Neural progenitor cell (in vitro differentiated cells): ENCODE measurements at regions not wholly inside any gene's neighbourhood (a gene's known extent, or its start where the extent isn't known, plus 50 kb on each side); places are given as distances from the start of the nearest gene placed in this dataset.

Experiments
- EZH2 ChIP-seq: fragments of 200-600 bp; sonication (generic); IDR thresholded peaks from 2 replicates; pipeline ENCODE4 v1.6.1; 2017; ENCODE audit warnings: antibody characterized with exemption, mild to moderate bottlenecking, moderate library complexity
- TF ChIP-seq, protein P1 (sequence below): fragments of 200-600 bp; sonication (generic); IDR thresholded peaks from 2 replicates; pipeline ENCODE4 v1.5.1; 2017; ENCODE audit warnings: antibody characterized with exemption, mild to moderate bottlenecking

DNA sequence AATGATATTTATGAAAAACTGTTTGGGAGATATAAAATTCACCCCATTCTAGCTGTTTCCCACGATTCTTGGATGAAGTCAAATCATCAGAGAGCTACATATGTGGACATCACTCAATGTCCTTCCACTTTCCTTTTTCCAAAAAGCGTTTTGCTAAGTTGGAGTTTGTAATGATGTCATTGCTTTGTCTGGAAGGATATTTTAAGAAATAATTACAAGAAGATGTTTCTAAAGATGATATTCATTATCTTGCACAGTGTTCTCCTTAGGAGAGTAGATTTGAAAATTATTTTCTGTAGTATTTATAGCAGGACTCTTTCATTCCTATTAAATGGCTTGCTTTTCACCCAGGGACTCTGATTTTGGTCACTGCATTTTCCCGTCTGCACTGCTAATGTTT is 851.2 kb downstream of the EFNB2 start:
- TF ChIP-seq, protein P1, sequence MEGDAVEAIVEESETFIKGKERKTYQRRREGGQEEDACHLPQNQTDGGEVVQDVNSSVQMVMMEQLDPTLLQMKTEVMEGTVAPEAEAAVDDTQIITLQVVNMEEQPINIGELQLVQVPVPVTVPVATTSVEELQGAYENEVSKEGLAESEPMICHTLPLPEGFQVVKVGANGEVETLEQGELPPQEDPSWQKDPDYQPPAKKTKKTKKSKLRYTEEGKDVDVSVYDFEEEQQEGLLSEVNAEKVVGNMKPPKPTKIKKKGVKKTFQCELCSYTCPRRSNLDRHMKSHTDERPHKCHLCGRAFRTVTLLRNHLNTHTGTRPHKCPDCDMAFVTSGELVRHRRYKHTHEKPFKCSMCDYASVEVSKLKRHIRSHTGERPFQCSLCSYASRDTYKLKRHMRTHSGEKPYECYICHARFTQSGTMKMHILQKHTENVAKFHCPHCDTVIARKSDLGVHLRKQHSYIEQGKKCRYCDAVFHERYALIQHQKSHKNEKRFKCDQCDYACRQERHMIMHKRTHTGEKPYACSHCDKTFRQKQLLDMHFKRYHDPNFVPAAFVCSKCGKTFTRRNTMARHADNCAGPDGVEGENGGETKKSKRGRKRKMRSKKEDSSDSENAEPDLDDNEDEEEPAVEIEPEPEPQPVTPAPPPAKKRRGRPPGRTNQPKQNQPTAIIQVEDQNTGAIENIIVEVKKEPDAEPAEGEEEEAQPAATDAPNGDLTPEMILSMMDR, result no peak
- TF ChIP-seq EZH2, result no peak
